ENCODE measurements at regions not wholly inside any gene's neighbourhood (a gene's known extent, or its start where the extent isn't known, plus 50 kb on each side); places are given as distances from the start of the nearest gene placed in this dataset.

DNA sequence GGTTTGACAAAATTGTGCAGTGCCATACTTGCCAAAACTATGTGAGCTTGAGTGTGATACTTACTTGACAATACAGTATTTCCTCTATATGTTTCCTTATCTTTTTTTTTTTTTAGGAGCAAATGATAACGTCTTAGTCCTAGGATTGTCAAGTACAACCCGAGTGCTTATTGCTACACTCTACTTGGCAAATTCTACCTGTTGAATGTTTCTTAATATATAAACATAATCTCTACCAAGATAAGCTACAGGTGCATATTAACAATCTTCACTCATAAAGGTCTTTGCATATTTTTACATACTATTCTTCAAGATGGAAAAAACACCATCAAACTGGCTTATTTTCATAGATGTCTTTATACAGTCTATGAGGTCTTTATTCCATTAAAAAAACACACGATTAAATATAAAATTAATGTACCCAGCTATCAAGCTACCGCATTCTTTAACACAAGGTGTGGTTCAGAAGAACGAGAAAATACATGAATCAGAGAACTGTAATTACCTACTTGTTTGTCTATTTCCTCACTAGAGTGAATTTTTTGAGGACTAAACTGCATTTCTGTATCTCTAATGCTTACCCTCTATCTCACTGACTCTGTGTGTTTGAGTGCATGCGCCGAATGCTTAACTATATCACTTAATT, 76.1 kb upstream of the PDSS1 start:
- TF ChIP-seq, protein P1, sequence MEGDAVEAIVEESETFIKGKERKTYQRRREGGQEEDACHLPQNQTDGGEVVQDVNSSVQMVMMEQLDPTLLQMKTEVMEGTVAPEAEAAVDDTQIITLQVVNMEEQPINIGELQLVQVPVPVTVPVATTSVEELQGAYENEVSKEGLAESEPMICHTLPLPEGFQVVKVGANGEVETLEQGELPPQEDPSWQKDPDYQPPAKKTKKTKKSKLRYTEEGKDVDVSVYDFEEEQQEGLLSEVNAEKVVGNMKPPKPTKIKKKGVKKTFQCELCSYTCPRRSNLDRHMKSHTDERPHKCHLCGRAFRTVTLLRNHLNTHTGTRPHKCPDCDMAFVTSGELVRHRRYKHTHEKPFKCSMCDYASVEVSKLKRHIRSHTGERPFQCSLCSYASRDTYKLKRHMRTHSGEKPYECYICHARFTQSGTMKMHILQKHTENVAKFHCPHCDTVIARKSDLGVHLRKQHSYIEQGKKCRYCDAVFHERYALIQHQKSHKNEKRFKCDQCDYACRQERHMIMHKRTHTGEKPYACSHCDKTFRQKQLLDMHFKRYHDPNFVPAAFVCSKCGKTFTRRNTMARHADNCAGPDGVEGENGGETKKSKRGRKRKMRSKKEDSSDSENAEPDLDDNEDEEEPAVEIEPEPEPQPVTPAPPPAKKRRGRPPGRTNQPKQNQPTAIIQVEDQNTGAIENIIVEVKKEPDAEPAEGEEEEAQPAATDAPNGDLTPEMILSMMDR (IDR thresholded peaks at IDR 0.05) = no peak
- TF ChIP-seq POLR2A (IDR thresholded peaks at IDR 0.05) = no peak
- TF ChIP-seq EP300 (IDR thresholded peaks at IDR 0.05) = no peak
- TF ChIP-seq POLR2AphosphoS5 (IDR thresholded peaks at IDR 0.05) = no peak

Data from upper lobe of left lung (tissue), 4 donors.